Heart left ventricle (tissue), 16 donors: ENCODE measurements at regions not wholly inside any gene's neighbourhood (a gene's known extent, or its start where the extent isn't known, plus 50 kb on each side); places are given as distances from the start of the nearest gene placed in this dataset.
"Not testable (repeated sequence)": the region's sequence is repeated elsewhere in the genome, so short reads cannot be mapped to it uniquely, and the experiment has no call there.

Experiments
- ATAC-seq, 4 donors: fragments of 200-7000 bp; cut with Tn5 transposase; one replicate each; pipeline ENCODE4 v1.9.1; 2020 to 2022; ENCODE audit warnings: moderate library complexity in 4 of 4, mild to moderate bottlenecking in 3 of 4, moderate number of reproducible peaks in 1 of 4
- DNase-seq, 5 donors: peaks; one replicate each; pipeline ENCODE4 v3.0.0-alpha.2; 2020
- H3K27ac ChIP-seq, 12 donors: fragments of 200-600 bp; sonication (generic) in 4 of 12; one replicate each; pipeline versions ENCODE4 v1.5.0 to v1.8.0; 2016 to 2022; ENCODE audit warnings: mild to moderate bottlenecking in 2 of 12
- H3K27me3 ChIP-seq, 9 donors: fragments of 200-600 bp; sonication (generic) in 2 of 9; one replicate each; pipeline versions ENCODE4 v1.5.1 to v1.8.0; 2016 to 2022; ENCODE audit warnings: mild to moderate bottlenecking in 3 of 9
- H3K36me3 ChIP-seq, 9 donors: fragments of 200-600 bp; sonication (generic) in 2 of 9; one replicate each; pipeline versions ENCODE4 v1.5.0 to v1.8.0; 2018 to 2022; ENCODE audit warnings: mild to moderate bottlenecking in 2 of 9
- H3K4me1 ChIP-seq, 12 donors: fragments of 200-600 bp; sonication (generic) in 4 of 12; one replicate each; pipeline versions ENCODE4 v1.5.0 to v1.8.0; 2016 to 2022; ENCODE audit warnings: mild to moderate bottlenecking in 3 of 12
- H3K4me3 ChIP-seq, 12 donors: fragments of 200-600 bp; sonication (generic) in 4 of 12; one replicate each; pipeline versions ENCODE4 v1.5.0 to v1.8.0; 2017 to 2022; ENCODE audit warnings: mild to moderate bottlenecking in 9 of 12, moderate library complexity in 4 of 12
- H3K9me3 ChIP-seq, 12 donors: fragments of 200-600 bp; sonication (generic) in 4 of 12; one replicate each; pipeline versions ENCODE4 v1.5.0 to v1.8.0; 2016 to 2022; ENCODE audit warnings: mild to moderate bottlenecking in 1 of 12
- CTCF ChIP-seq, 12 donors: fragments of 200-600 bp; sonication (generic) in 4 of 12; IDR thresholded peaks; one replicate each; pipeline versions ENCODE4 v1.5.0 to v1.8.0; 2018 to 2022; ENCODE audit warnings: antibody characterized with exemption in 12 of 12, mild to moderate bottlenecking in 5 of 12
- POLR2A ChIP-seq, 2 donors: fragments of 450-650 bp; IDR thresholded peaks; one replicate each; pipeline ENCODE4 v1.6.1; 2017; ENCODE audit warnings: antibody characterized with exemption in 2 of 2, mild to moderate bottlenecking in 2 of 2, moderate library complexity in 2 of 2
- WGBS, 4 donors: extraction: QIAGEN DNeasy Blood & Tissue Kit in 2 of 4; methylation state at CpG; one replicate each; pipeline versions ENCODE4 v1.1.5 to v1.1.7; 2013 to 2018; 5-methylcytosine and 5-hydroxymethylcytosine counted together
- intact Hi-C, 10 donors: fragments of 100-400 bp; cut with DNase I; formaldehyde crosslinking; loops; one replicate each; pipeline versions ENCODE4 v1.11.1 to v1.14.2; 2022
- donor health status: ischemic (EF 13 %, LVEDD 7.1; RV severe dilation, severe dysfunction).
- donor health status: healthy with polysubstance abuse.
- donor health status: DM: no; HTN: yes; CAD: no.
- donor health status: DM: no; HTN: no; CAD: no.
- donor health status: ischemic (EF 25% LVEDD 6.9; RV normal size, moderate dysfunction).
- donor health status: ischemic (EF 25% LVEDD 5.7; RV mildly dilated, moderate dysfunction).
- donor health status: healthy.
- donor health status: DM: yes; HTN: yes; CAD: no.
- donor health status: ischemic (EF 35%, LVEDD 5.7; RV mildly dilated, moderate dysfunction).
- donor health status: nonischemic (EF 11% LVEDD 7.7; RV severe dilation, severe dysfunction).
- donor health status: DM: yes; HTN: yes; CAD: no.
- donor health status: PGD.
- donor health status: ischemic (EF 29% LVEDD 5.4; RV normal size, mild dysfunction).
- donor health status: nonischemic (EF 23%, LVEDD 6.1; RV moderate dilation, normal function).

DNA sequence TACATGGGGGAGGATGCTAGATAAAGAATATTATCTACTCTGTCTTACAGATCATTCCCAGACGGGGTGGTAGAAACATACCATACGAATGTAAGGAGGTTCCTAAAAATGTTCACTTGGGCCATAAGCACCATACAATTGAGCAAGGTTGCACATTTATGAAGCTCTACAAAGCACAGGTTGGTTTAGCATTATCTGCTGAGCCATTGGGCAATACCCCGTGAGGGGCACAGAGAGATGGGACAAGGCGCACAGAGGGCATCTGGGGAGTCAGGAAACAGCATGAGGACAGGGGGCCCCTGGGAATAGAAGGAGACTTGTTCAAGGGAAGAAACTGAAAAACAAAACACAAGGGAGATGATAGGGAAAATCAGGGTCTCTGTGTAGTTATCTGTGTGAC is 305.3 kb downstream of the TRIML1 start:
- H3K4me3 ChIP-seq, result no peak overlapping the region
- DNase-seq (no peak), ATAC-seq (no peak)
- intact Hi-C loops, result no loop called here
- H3K27me3 ChIP-seq, result no peaks in the 10 kb centered on the region
- TF ChIP-seq CTCF (IDR thresholded peaks at IDR 0.05), result no peak
- TF ChIP-seq POLR2A (IDR thresholded peaks at IDR 0.05), result no peak
- H3K27ac ChIP-seq, result no peak overlapping the region
- no peaks in the 10 kb centered on the region for H3K36me3 ChIP-seq
- H3K9me3 ChIP-seq, result no peaks in the 10 kb centered on the region
- WGBS, 4 donors, result 84 to 95% (median 87%) methylated on average over 4 of the region's 4 CpGs
- no peaks in the 10 kb centered on the region for H3K4me1 ChIP-seq

GRCh38 chr4:188448996-188449395 is 309.8 kb downstream of the TRIML1 start:
- H3K9me3 ChIP-seq, H3K36me3 ChIP-seq, intact Hi-C loops, ATAC-seq, H3K4me3 ChIP-seq, H3K27me3 ChIP-seq, H3K4me1 ChIP-seq, H3K27ac ChIP-seq, DNase-seq: not testable (repeated sequence)
- 52 to 81% (median 68%) methylated on average over 2 to 4 of the region's 4 CpGs for WGBS, 4 donors

DNA sequence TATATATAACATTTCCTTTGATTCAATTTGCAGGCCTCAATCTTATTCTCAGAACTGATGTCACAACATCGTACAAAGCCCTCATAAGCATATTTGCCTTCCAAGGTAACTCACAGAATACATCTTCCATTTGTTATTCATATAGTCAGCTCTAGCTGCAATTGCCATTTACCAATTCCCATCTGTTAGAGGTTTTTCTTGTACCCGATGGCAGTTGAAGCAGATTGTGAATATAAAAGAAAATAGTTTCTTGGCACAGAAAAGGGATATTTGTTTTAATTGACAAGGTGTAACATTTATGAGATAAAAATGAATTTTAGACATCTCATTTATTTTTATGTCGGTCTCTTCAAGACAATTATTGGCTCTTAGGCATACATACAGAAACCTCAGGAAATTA is 311.3 kb downstream of the TRIML1 start:
- Histone ChIP-seq H3K4me1 (no peaks in the 10 kb centered on the region), H3K9me3 (no peaks in the 10 kb centered on the region), H3K27me3 (no peaks in the 10 kb centered on the region), H3K4me3 (no peak overlapping the region), H3K27ac (no peak overlapping the region), H3K36me3 (no peaks in the 10 kb centered on the region)
- TF ChIP-seq POLR2A (IDR thresholded peaks at IDR 0.05) (no peak), CTCF (IDR thresholded peaks at IDR 0.05) (no peak)
- ATAC-seq (no peak), DNase-seq (no peak)
- intact Hi-C loops, result no loop called here
- 73 to 79% (median 77%) methylated on average over 3 of the region's 3 CpGs for WGBS, 4 donors

- H3K4me3 ChIP-seq, result no peak overlapping the region
- H3K27ac ChIP-seq, result no peak overlapping the region
- no peaks in the 10 kb centered on the region for H3K9me3 ChIP-seq
- H3K27me3 ChIP-seq, result no peaks in the 10 kb centered on the region
- DNase-seq (no peak), ATAC-seq (no peak)
- TF ChIP-seq POLR2A (IDR thresholded peaks at IDR 0.05) (no peak), CTCF (IDR thresholded peaks at IDR 0.05) (no peak)
- H3K4me1 ChIP-seq, result no peaks in the 10 kb centered on the region
- H3K36me3 ChIP-seq, result no peaks in the 10 kb centered on the region
- intact Hi-C loops, result no loop called here
- 27 to 32% (median 29%) methylated on average over 11 of the region's 11 CpGs for WGBS, 4 donors
Measured at GRCh38 chr4:188452097-188452496, 312.9 kb downstream of the TRIML1 start.

DNA sequence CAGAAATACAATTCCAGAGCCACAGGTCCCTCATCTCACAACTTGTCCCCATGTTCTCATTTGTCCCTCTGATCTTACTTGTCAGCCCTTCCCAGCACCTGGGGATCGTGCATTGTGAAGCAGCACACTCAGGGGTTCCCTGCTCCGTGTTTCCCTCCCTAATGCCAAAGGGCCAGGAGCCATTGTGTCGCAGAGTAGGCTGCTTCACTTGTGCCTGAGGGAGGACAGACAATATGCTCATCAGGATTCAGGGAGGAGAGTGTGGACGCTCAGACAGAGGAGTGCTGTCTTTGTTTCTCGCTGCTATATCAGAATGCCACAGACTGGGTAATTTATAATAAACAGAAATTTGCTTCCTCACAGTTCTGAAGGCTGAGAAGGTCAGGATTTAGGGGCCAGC is 315.3 kb downstream of the TRIML1 start:
- ATAC-seq (no peak), DNase-seq (no peak)
- H3K27me3 ChIP-seq, result no peaks in the 10 kb centered on the region
- 72 to 81% (median 79%) methylated on average over 5 of the region's 5 CpGs for WGBS, 4 donors
- peaks cover 0 to 1% (median 0%) of the 10 kb centered on the region in 12 donors for H3K9me3 ChIP-seq
- H3K36me3 ChIP-seq, result no peaks in the 10 kb centered on the region
- no peaks in the 10 kb centered on the region for H3K4me1 ChIP-seq
- peak overlapping the region in 1 of 12 donors; percentile 58 for H3K4me3 ChIP-seq
- intact Hi-C loops, result no loop called here
- TF ChIP-seq POLR2A (IDR thresholded peaks at IDR 0.05), result no peak
- H3K27ac ChIP-seq, result no peak overlapping the region
